Stimulated activated CD8-positive, alpha-beta memory T cell treated with anti-CD3 and anti-CD28 coated beads, Interleukin-12 subunit alpha, Interleukin-12 subunit beta, amount 100 ng/mL, for 4 hours (primary cell): ENCODE measurements at regions not wholly inside any gene's neighbourhood (a gene's known extent, or its start where the extent isn't known, plus 50 kb on each side); places are given as distances from the start of the nearest gene placed in this dataset.

ENCODE experiments used
- DNase-seq: peaks from one replicate; pipeline ENCODE4 v3.0.0-alpha.2; 2020; ENCODE audit warnings: low read depth

- no peak for DNase-seq
Measured at GRCh38 chr3:59698091-59698490, 648.3 kb upstream of the CFAP20DC start.

GRCh38 chr3:59696783-59697182, 647.0 kb upstream of the CFAP20DC start:
- DNase-seq = no peak

GRCh38 chr3:59695860-59696259, 646.0 kb upstream of the CFAP20DC start:
- no peak for DNase-seq

- DNase-seq = no peak
Measured at GRCh38 chr3:59692117-59692516, 642.3 kb upstream of the CFAP20DC start.

GRCh38 chr3:59690886-59691285, 641.1 kb upstream of the CFAP20DC start:
- no peak for DNase-seq

GRCh38 chr3:59688636-59689035, 638.8 kb upstream of the CFAP20DC start:
- DNase-seq = no peak

GRCh38 chr3:59685432-59685831, 635.6 kb upstream of the CFAP20DC start:
- DNase-seq = no peak

GRCh38 chr3:59684766-59685165, 634.9 kb upstream of the CFAP20DC start:
- no peak for DNase-seq

- no peak for DNase-seq
Measured at GRCh38 chr3:59680919-59681318, 631.1 kb upstream of the CFAP20DC start.

- no peak for DNase-seq
Measured at GRCh38 chr3:59677747-59678702, 628.2 kb upstream of the CFAP20DC start.

- DNase-seq = no peak
Measured at GRCh38 chr3:59675495-59675894, 625.7 kb upstream of the CFAP20DC start.

- DNase-seq = no peak
Measured at GRCh38 chr3:59663076-59663850, 613.4 kb upstream of the CFAP20DC start.

- no peak for DNase-seq
Measured at GRCh38 chr3:59660852-59661625, 611.2 kb upstream of the CFAP20DC start.

GRCh38 chr3:59660376-59660775, 610.6 kb upstream of the CFAP20DC start:
- no peak for DNase-seq

GRCh38 chr3:59659755-59660154, 609.9 kb upstream of the CFAP20DC start:
- no peak for DNase-seq

- DNase-seq = no peak
Measured at GRCh38 chr3:59658866-59659265, 609.0 kb upstream of the CFAP20DC start.

- no peak for DNase-seq
Measured at GRCh38 chr3:59658274-59658673, 608.4 kb upstream of the CFAP20DC start.

- no peak for DNase-seq
Measured at GRCh38 chr3:59655418-59656015, 605.7 kb upstream of the CFAP20DC start.

- DNase-seq = no peak
Measured at GRCh38 chr3:59654480-59655417, 604.9 kb upstream of the CFAP20DC start.

- no peak for DNase-seq
Measured at GRCh38 chr3:59654123-59654479, 604.3 kb upstream of the CFAP20DC start.
